ENCODE measurements at regions not wholly inside any gene's neighbourhood (a gene's known extent, or its start where the extent isn't known, plus 50 kb on each side); places are given as distances from the start of the nearest gene placed in this dataset.

- H3K27ac ChIP-seq (ENCODE audit: low read depth, low read length), result no peak overlapping the region
- no peak overlapping the region for H4K8ac ChIP-seq (ENCODE audit: low read depth, low read length)
- no peaks in the 10 kb centered on the region for H3K36me3 ChIP-seq (ENCODE audit: control insufficient read depth in 1 of 2, insufficient read depth in 2 of 2, low read length in 2 of 2)
- peaks cover 0 to 4% of the 10 kb centered on the region in 2 experiments for H3K4me1 ChIP-seq (ENCODE audit: control insufficient read depth in 1 of 2, insufficient read depth in 2 of 2, low read length in 2 of 2)
- peaks cover 1% of the 10 kb centered on the region for H3K79me1 ChIP-seq (ENCODE audit: low read length)
- no peak overlapping the region for H4K12ac ChIP-seq (ENCODE audit: low read depth, low read length)
- no peak overlapping the region for H4K91ac ChIP-seq (ENCODE audit: low read depth, low read length)
- H3K79me2 ChIP-seq (ENCODE audit: control insufficient read depth, insufficient read depth, low read length, poor library complexity), result no peaks in the 10 kb centered on the region
- peaks cover 2% of the 10 kb centered on the region for H3K9me3 ChIP-seq (ENCODE audit: insufficient read depth, low read depth, low read length)
- H3K14ac ChIP-seq (ENCODE audit: low read length), result no peak overlapping the region
- H3K4ac ChIP-seq (ENCODE audit: low read depth, low read length), result no peak overlapping the region
- H3K9ac ChIP-seq (ENCODE audit: low read length), result no peak overlapping the region
- H2AFZ ChIP-seq (ENCODE audit: insufficient read depth, low read length, poor library complexity), result no peak overlapping the region
- H2BK12ac ChIP-seq (ENCODE audit: low read length), result no peak overlapping the region
- H3K18ac ChIP-seq (ENCODE audit: low read length), result no peak overlapping the region
- H2BK5ac ChIP-seq (ENCODE audit: low read depth, low read length, poor library complexity), result no peak overlapping the region
- no peak overlapping the region for H3K4me2 ChIP-seq (ENCODE audit: low read length)
- DNase-seq, result no peak
- H2AK5ac ChIP-seq (ENCODE audit: low read length), result no peak overlapping the region
- no peak overlapping the region for H3K23ac ChIP-seq (ENCODE audit: low read length)
- no peaks in the 10 kb centered on the region for H3K27me3 ChIP-seq (ENCODE audit: insufficient read depth, low read length)
- H3K4me3 ChIP-seq (ENCODE audit: low read depth, low read length), result no peak overlapping the region
- no peak overlapping the region for H2BK120ac ChIP-seq (ENCODE audit: insufficient read depth, low read length, poor library complexity)
- no CpG with 5 or more reads among the region's 5 CpGs for WGBS (ENCODE audit: extremely low coverage, insufficient coverage, insufficient read length)
These were observed 193.1 kb upstream of the KLF14 start for GRCh38 chr7:130927062-130927461.

- peaks cover 1% of the 10 kb centered on the region for H3K79me1 ChIP-seq (ENCODE audit: low read length)
- no peaks in the 10 kb centered on the region for H3K27me3 ChIP-seq (ENCODE audit: insufficient read depth, low read length)
- no peaks in the 10 kb centered on the region for H3K36me3 ChIP-seq (ENCODE audit: control insufficient read depth in 1 of 2, insufficient read depth in 2 of 2, low read length in 2 of 2)
- no peak overlapping the region for H3K27ac ChIP-seq (ENCODE audit: low read depth, low read length)
- H3K23ac ChIP-seq (ENCODE audit: low read length), result no peak overlapping the region
- H2BK5ac ChIP-seq (ENCODE audit: low read depth, low read length, poor library complexity), result no peak overlapping the region
- H3K4me2 ChIP-seq (ENCODE audit: low read length), result no peak overlapping the region
- no peak overlapping the region for H3K18ac ChIP-seq (ENCODE audit: low read length)
- no peak overlapping the region for H4K12ac ChIP-seq (ENCODE audit: low read depth, low read length)
- H3K14ac ChIP-seq (ENCODE audit: low read length), result no peak overlapping the region
- H4K8ac ChIP-seq (ENCODE audit: low read depth, low read length), result no peak overlapping the region
- no peak overlapping the region for H4K91ac ChIP-seq (ENCODE audit: low read depth, low read length)
- H3K4me1 ChIP-seq (ENCODE audit: control insufficient read depth in 1 of 2, insufficient read depth in 2 of 2, low read length in 2 of 2), result peaks cover 0 to under 1% of the 10 kb centered on the region in 2 experiments
- H3K9ac ChIP-seq (ENCODE audit: low read length), result no peak overlapping the region
- no peaks in the 10 kb centered on the region for H3K79me2 ChIP-seq (ENCODE audit: control insufficient read depth, insufficient read depth, low read length, poor library complexity)
- no peak overlapping the region for H2BK12ac ChIP-seq (ENCODE audit: low read length)
- H2BK120ac ChIP-seq (ENCODE audit: insufficient read depth, low read length, poor library complexity), result no peak overlapping the region
- H3K4ac ChIP-seq (ENCODE audit: low read depth, low read length), result no peak overlapping the region
- no peak overlapping the region for H2AK5ac ChIP-seq (ENCODE audit: low read length)
- H2AFZ ChIP-seq (ENCODE audit: insufficient read depth, low read length, poor library complexity), result no peak overlapping the region
- H3K4me3 ChIP-seq (ENCODE audit: low read depth, low read length), result no peak overlapping the region
- no peak for DNase-seq
- no CpG with 5 or more reads among the region's 9 CpGs for WGBS (ENCODE audit: extremely low coverage, insufficient coverage, insufficient read length)
- H3K9me3 ChIP-seq (ENCODE audit: insufficient read depth, low read depth, low read length), result peaks cover 2% of the 10 kb centered on the region
These were observed 193.6 kb upstream of the KLF14 start for GRCh38 chr7:130927564-130927963.

- H4K8ac ChIP-seq (ENCODE audit: low read depth, low read length), result no peak overlapping the region
- H2BK120ac ChIP-seq (ENCODE audit: insufficient read depth, low read length, poor library complexity), result no peak overlapping the region
- H3K9ac ChIP-seq (ENCODE audit: low read length), result no peak overlapping the region
- H2AK5ac ChIP-seq (ENCODE audit: low read length), result no peak overlapping the region
- no peak overlapping the region for H3K4me2 ChIP-seq (ENCODE audit: low read length)
- no peak for DNase-seq
- no peak overlapping the region for H3K14ac ChIP-seq (ENCODE audit: low read length)
- H3K36me3 ChIP-seq (ENCODE audit: control insufficient read depth in 1 of 2, insufficient read depth in 2 of 2, low read length in 2 of 2), result no peaks in the 10 kb centered on the region
- H3K79me2 ChIP-seq (ENCODE audit: control insufficient read depth, insufficient read depth, low read length, poor library complexity), result no peaks in the 10 kb centered on the region
- H4K91ac ChIP-seq (ENCODE audit: low read depth, low read length), result no peak overlapping the region
- H3K4me1 ChIP-seq (ENCODE audit: control insufficient read depth in 1 of 2, insufficient read depth in 2 of 2, low read length in 2 of 2), result no peaks in the 10 kb centered on the region
- H3K79me1 ChIP-seq (ENCODE audit: low read length), result no peaks in the 10 kb centered on the region
- H3K4me3 ChIP-seq (ENCODE audit: low read depth, low read length), result no peak overlapping the region
- H3K27ac ChIP-seq (ENCODE audit: low read depth, low read length), result no peak overlapping the region
- no peak overlapping the region for H3K18ac ChIP-seq (ENCODE audit: low read length)
- H2BK12ac ChIP-seq (ENCODE audit: low read length), result no peak overlapping the region
- no CpG with 5 or more reads among the region's 4 CpGs for WGBS (ENCODE audit: extremely low coverage, insufficient coverage, insufficient read length)
- no peak overlapping the region for H3K4ac ChIP-seq (ENCODE audit: low read depth, low read length)
- H3K27me3 ChIP-seq (ENCODE audit: insufficient read depth, low read length), result no peaks in the 10 kb centered on the region
- H3K23ac ChIP-seq (ENCODE audit: low read length), result no peak overlapping the region
- H4K12ac ChIP-seq (ENCODE audit: low read depth, low read length), result no peak overlapping the region
- H2AFZ ChIP-seq (ENCODE audit: insufficient read depth, low read length, poor library complexity), result no peak overlapping the region
- no peak overlapping the region for H2BK5ac ChIP-seq (ENCODE audit: low read depth, low read length, poor library complexity)
- no peaks in the 10 kb centered on the region for H3K9me3 ChIP-seq (ENCODE audit: insufficient read depth, low read depth, low read length)
These were observed 196.1 kb upstream of the KLF14 start for GRCh38 chr7:130929896-130930659.

- Histone ChIP-seq H4K12ac (ENCODE audit: low read depth, low read length) (no peak overlapping the region), H4K8ac (ENCODE audit: low read depth, low read length) (no peak overlapping the region), H3K23ac (ENCODE audit: low read length) (no peak overlapping the region), H3K4me1 (ENCODE audit: control insufficient read depth in 1 of 2, insufficient read depth in 2 of 2, low read length in 2 of 2) (no peaks in the 10 kb centered on the region), H3K18ac (ENCODE audit: low read length) (no peak overlapping the region), H3K79me1 (ENCODE audit: low read length) (no peaks in the 10 kb centered on the region), H3K4me2 (ENCODE audit: low read length) (no peak overlapping the region), H2BK12ac (ENCODE audit: low read length) (no peak overlapping the region), H2AFZ (ENCODE audit: insufficient read depth, low read length, poor library complexity) (no peak overlapping the region), H3K4me3 (ENCODE audit: low read depth, low read length) (no peak overlapping the region), H3K27me3 (ENCODE audit: insufficient read depth, low read length) (no peaks in the 10 kb centered on the region), H2BK5ac (ENCODE audit: low read depth, low read length, poor library complexity) (no peak overlapping the region), H3K9me3 (ENCODE audit: insufficient read depth, low read depth, low read length) (no peaks in the 10 kb centered on the region), H3K36me3 (ENCODE audit: control insufficient read depth in 1 of 2, insufficient read depth in 2 of 2, low read length in 2 of 2) (no peaks in the 10 kb centered on the region), H3K9ac (ENCODE audit: low read length) (no peak overlapping the region), H3K79me2 (ENCODE audit: control insufficient read depth, insufficient read depth, low read length, poor library complexity) (no peaks in the 10 kb centered on the region), H3K4ac (ENCODE audit: low read depth, low read length) (no peak overlapping the region), H2BK120ac (ENCODE audit: insufficient read depth, low read length, poor library complexity) (no peak overlapping the region), H3K27ac (ENCODE audit: low read depth, low read length) (no peak overlapping the region), H3K14ac (ENCODE audit: low read length) (no peak overlapping the region), H4K91ac (ENCODE audit: low read depth, low read length) (no peak overlapping the region), H2AK5ac (ENCODE audit: low read length) (no peak overlapping the region)
- DNase-seq, result no peak
- WGBS (ENCODE audit: extremely low coverage, insufficient coverage, insufficient read length), result no CpG with 5 or more reads among the region's 8 CpGs
These were observed 196.7 kb upstream of the KLF14 start for GRCh38 chr7:130930681-130931080.

All from trophoblast cell (in vitro differentiated cells and primary cell).